ENCODE measurements at regions not wholly inside any gene's neighbourhood (a gene's known extent, or its start where the extent isn't known, plus 50 kb on each side); places are given as distances from the start of the nearest gene placed in this dataset.
A peak's percentile ranks its signal among the peaks of the same experiment; 100 is the strongest.

- DNase-seq (ENCODE audit: low spot score) = no peak
These were observed 436.5 kb downstream of the DHX35 start for GRCh38 chr20:39398656-39399055.

DNA sequence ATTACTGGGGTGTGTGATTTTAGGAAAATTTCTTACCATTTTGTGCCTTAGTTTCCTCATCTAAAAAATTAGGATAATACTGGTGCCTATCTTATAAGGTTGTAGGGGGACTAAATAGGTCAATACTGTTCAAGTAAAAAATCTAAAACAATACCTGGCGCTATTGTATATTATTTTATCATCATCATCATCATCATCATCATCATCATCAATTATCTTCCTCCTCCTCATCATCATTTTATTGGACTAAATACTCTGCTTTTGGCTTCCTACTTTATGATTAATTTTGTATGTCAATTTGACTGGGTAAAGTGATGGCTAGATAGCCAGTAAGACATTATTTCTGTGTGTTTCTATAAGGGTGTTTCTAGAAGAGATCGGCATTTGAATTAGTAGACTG is 435.5 kb downstream of the DHX35 start:
- DNase-seq (ENCODE audit: low spot score) = no peak

GRCh38 chr20:39395478-39396291 is 433.5 kb downstream of the DHX35 start:
- no peak for DNase-seq (ENCODE audit: low spot score)

DNA sequence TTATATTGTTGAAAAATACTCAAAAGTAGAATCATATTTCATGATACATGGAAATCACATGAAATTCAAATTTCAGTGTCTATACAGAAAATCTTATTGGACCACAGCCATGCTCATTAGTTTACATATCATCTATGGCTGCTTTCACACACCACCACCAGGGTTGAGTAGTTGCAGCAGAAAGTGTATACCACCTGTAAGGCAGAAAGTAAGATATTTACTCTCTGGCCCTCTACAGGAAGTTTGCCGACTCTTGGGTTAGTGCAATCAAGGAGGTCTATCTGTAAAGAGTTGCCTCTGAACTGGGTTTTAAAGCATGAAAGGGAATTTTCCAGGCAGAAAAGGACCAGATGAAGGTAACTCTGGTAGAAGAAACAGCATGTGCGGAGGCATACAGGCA is 432.3 kb downstream of the DHX35 start:
- DNase-seq (ENCODE audit: low spot score) = no peak

- DNase-seq (ENCODE audit: low spot score) = no peak
These were observed 428.0 kb downstream of the DHX35 start for GRCh38 chr20:39390186-39390585.

DNA sequence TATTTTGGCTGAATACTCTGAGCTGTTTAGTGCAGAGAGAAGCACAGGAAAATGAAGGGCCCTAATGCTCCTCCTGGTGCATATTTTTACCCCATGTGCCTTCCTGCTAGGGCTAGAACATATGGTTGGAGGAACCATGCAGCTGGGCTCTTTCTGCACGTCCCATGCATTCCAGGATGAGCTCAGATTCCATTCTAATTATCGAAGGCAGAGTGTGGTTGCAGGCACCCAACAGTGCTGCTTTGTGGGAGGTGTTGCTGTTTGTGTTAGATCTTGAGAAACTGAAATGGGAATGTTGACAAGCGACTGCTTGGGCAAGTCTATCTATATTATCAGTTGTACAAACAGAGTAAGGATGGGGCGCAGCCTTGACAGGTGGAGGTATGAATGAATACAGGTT is 419.5 kb downstream of the DHX35 start:
- DNase-seq (ENCODE audit: low spot score) = no peak

DNA sequence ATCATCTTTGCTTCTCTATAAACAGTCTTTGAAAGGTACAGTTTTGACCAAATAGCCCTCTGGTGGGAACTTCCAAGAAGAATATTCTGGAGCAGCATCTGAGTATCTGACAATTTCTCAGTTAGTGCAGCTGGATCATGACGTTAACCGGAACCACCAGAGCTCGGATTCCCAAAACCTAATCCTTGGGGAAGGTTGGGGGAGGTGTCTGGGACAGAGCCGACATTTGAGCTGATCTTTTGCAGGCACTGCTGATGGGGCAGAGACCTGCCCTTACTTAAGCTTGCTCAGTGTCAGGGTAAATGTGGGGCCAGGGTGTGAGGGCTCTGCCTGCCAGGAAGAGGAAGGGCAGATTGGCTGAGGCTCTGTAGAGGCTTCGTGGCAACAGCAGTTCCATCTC is 416.6 kb downstream of the DHX35 start:
- DNase-seq (ENCODE audit: low spot score) = no peak

GRCh38 chr20:39376788-39377187 is 414.6 kb downstream of the DHX35 start:
- no peak for DNase-seq (ENCODE audit: low spot score)

GRCh38 chr20:39364320-39364719 is 402.2 kb downstream of the DHX35 start:
- DNase-seq (ENCODE audit: low spot score) = no peak

GRCh38 chr20:39359981-39360620 is 398.0 kb downstream of the DHX35 start:
- no peak for DNase-seq (ENCODE audit: low spot score)

- peak; percentile 46 for DNase-seq (ENCODE audit: low spot score)
These were observed 395.9 kb downstream of the DHX35 start for GRCh38 chr20:39358052-39358451.

DNA sequence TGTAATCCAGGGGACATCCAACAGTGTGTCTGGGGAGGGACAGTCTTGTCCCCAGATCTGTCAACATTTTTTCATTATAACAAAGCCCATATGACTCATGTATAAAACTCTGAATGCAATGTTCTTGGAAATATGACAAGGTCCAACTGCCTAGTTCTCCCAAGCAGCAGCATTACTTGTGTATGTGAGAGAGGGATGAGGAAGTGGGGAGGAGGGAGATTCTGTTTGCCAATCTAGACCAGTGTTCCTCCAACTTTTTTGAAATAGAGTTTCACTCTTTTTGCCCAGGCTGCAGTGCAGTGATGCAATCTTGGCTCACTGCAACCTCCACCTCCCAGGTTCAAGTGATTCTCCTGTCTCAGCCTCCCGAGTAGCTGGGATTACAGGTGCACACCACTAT is 394.8 kb downstream of the DHX35 start:
- DNase-seq (ENCODE audit: low spot score) = no peak

GRCh38 chr20:39349240-39349639 is 387.1 kb downstream of the DHX35 start:
- no peak for DNase-seq (ENCODE audit: low spot score)

- DNase-seq (ENCODE audit: low spot score) = no peak
These were observed 385.5 kb downstream of the DHX35 start for GRCh38 chr20:39347626-39348025.

DNA sequence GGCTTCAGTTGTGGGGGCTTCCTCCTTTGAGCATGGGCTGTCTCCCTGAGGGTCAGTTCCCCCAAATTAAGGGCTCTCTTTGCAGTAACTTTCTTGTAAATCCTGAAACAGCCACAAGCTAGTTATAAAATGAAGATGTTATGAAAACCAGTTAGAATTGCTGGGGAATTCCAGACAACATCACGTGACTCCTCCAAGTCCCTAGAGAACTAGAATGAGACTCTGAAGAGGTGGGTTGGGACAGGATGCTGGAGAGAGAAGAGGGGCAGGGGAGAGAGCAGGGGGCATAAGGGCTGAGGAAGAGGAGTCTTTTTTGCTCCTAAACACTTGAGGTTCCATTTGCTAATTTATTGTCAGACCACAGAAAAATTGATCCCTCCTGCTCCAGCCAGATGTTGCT is 380.3 kb downstream of the DHX35 start:
- DNase-seq (ENCODE audit: low spot score) = no peak

DNA sequence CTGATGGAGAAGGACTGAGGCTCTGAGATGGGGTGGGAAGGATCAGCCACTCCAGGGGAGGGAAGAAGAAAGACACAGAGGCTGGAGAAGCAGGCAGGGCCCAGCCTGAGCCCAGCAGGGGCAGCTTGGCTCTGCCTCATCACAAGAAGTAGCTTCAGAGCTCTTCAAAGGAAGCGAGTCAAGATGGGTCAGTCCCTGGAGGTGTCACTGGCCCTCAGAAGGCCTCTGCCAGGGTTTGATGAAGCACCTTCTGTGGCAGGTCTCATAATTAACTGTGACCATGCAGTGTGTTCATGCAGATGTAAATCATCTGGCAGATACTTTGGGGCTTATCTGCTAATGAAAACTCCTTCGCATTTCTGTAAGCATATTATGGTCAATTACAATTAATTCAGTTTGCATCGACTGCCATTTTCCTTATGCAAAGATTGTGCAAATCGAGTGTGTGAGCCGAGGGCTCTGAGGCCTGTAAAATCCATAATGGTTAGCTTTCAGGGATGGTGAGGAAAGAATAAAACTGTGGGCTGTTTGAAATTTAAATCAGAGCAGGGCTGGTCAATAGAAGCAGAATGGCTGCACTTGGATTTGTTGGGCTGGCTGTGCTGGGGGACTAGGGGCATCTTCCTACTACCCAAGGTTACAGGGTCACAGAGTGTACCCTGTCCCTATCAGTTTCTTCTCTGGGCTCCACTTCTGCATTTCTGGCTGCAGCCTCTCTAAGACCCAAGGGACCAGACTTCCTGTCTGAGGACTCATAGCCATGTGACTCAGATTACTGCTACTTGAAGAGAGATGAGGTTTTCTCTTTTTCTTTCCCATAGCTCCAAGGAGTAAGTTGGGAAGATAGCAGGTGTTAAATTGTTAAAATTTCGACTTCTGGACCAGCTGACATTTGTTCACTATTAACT is 376.6 kb downstream of the DHX35 start:
- DNase-seq (ENCODE audit: low spot score) = peak; percentile 63

GRCh38 chr20:39333211-39333610 is 371.1 kb downstream of the DHX35 start:
- DNase-seq (ENCODE audit: low spot score) = no peak

- DNase-seq (ENCODE audit: low spot score) = no peak
These were observed 366.2 kb downstream of the DHX35 start for GRCh38 chr20:39328347-39328746.

GRCh38 chr20:39326050-39326449 is 363.9 kb downstream of the DHX35 start:
- DNase-seq (ENCODE audit: low spot score) = no peak

DNA sequence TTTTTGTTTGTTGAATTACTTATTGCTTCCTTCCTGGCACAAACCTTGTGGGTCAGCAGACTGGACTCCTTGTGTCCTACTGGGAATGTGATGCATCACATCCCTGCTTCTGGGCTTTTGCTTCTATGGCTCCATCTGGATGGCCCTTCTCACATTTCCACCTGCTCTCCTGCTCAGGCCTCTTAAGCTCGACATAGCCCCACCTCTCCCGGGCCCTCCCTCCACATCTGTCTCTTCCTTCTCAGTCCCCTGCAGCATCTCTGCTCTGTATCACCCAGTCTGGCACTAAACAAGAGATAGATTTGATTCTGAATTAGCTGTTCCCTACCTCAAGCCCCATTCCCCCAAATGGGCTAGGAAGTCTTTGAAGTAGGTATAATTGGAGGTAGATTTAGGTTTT is 356.8 kb downstream of the DHX35 start:
- no peak for DNase-seq (ENCODE audit: low spot score)

DNA sequence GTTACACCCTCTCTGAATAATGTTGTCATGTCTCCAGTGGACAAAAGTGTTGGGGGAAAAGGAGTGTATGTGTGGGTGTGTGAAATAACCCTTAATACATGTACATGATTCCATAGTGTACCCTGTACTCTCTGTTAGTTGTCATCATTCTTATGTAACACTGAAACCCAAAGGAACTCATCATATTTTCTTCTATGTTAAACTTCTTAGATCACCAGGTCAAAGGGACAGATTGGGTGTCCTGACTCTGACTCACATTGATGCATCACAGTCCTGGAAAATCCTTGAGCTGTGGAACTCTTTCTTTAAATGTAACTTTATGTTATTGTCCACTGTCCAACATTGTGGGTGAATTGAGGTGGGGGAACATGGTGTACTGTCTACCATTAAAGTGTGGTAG is 350.5 kb downstream of the DHX35 start:
- DNase-seq (ENCODE audit: low spot score) = no peak

DNA sequence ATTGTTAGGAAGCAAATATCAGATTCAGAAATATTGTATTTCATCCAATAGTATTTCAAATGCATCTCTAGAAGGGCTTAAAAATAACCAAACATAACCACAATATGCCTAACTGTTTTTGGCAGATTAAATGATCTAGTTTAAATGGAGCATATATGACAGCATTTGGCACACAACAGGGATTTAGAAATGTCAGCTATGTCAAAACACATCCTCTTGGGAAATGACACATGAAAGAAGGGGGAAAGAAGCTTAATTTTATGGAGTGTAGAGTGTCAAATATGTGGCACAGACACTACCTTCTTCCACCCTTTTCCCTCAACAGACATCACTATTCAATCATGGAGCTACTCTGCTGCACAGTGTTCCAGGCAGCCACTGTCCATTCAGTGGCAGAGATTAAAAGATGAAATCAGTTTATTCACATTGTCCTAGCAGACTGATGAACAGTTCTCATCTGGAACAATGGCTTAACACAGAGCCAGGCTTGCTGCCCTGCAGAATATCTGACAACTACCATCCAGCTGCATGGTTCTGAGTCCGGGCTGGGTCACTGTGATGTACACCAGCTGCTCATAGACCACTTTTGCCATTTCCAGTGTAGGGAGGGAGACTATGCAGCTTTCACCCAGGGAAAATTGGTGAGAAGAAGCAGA is 349.8 kb downstream of the DHX35 start:
- DNase-seq (ENCODE audit: low spot score) = peak; percentile 79
